BLaER1 treated with 17β-estradiol and CSF1 and Interleukin-3, amounts not matched to agents 10 nM and 100 nM (cell line): ENCODE measurements at regions not wholly inside any gene's neighbourhood (a gene's known extent, or its start where the extent isn't known, plus 50 kb on each side); places are given as distances from the start of the nearest gene placed in this dataset.

Experiments
- H3K27ac ChIP-seq, 11 experiments: shearing (Covaris generic); formaldehyde crosslinking; 2 replicates each; pipeline ENCODE4 v1.8.1; 2022
- H3K27me3 ChIP-seq, 11 experiments: shearing (Covaris generic); formaldehyde crosslinking; 2 replicates each; pipeline ENCODE4 v1.8.1; 2022
- H3K36me3 ChIP-seq, 11 experiments: shearing (Covaris generic); formaldehyde crosslinking; 2 replicates each; pipeline ENCODE4 v1.8.1; 2022
- H3K4me1 ChIP-seq, 10 experiments: shearing (Covaris generic); formaldehyde crosslinking; 2 replicates each; pipeline ENCODE4 v1.8.1; 2022
- H3K4me2 ChIP-seq, 11 experiments: shearing (Covaris generic); formaldehyde crosslinking; 2 replicates each; pipeline ENCODE4 v1.8.1; 2022
- H3K4me3 ChIP-seq, 10 experiments: shearing (Covaris generic); formaldehyde crosslinking; 2 replicates each; pipeline ENCODE4 v1.8.1; 2022
- H3K9ac ChIP-seq, 11 experiments: shearing (Covaris generic); formaldehyde crosslinking; 2 replicates each; pipeline ENCODE4 v1.8.1; 2022
- H3K9me3 ChIP-seq, 11 experiments: shearing (Covaris generic); formaldehyde crosslinking; replicated peaks in 1 of 11; 2 replicates each; pipeline ENCODE4 v1.8.1; 2022
- H4K20me1 ChIP-seq, 11 experiments: shearing (Covaris generic); formaldehyde crosslinking; 2 replicates each; pipeline ENCODE4 v1.8.1; 2022
- Cebpa-rat ChIP-seq, 11 experiments: shearing (Covaris generic); IDR thresholded peaks; 2 replicates each; pipeline ENCODE4 v1.8.1; 2022

- no peak overlapping the region for H3K27ac ChIP-seq
- no peaks in the 10 kb centered on the region for H3K36me3 ChIP-seq
- H3K4me3 ChIP-seq = no peak overlapping the region
- no peaks in the 10 kb centered on the region for H4K20me1 ChIP-seq
- H3K4me2 ChIP-seq = no peak overlapping the region
- no peaks in the 10 kb centered on the region for H3K4me1 ChIP-seq
- TF ChIP-seq Cebpa-rat (IDR thresholded peaks at IDR 0.05) = no peak
- H3K9me3 ChIP-seq = no peaks in the 10 kb centered on the region
- no peak overlapping the region for H3K9ac ChIP-seq
- H3K27me3 ChIP-seq = no peaks in the 10 kb centered on the region
Measured at GRCh38 chr2:163802284-163802683, 66.5 kb upstream of the FIGN start.

GRCh38 chr2:163801486-163801885, 65.7 kb upstream of the FIGN start:
- H3K4me2 ChIP-seq = no peak overlapping the region
- H3K9me3 ChIP-seq = no peaks in the 10 kb centered on the region
- H3K4me3 ChIP-seq = no peak overlapping the region
- TF ChIP-seq Cebpa-rat (IDR thresholded peaks at IDR 0.05) = no peak
- H3K36me3 ChIP-seq = no peaks in the 10 kb centered on the region
- H3K27me3 ChIP-seq = no peaks in the 10 kb centered on the region
- H3K4me1 ChIP-seq = no peaks in the 10 kb centered on the region
- H4K20me1 ChIP-seq = no peaks in the 10 kb centered on the region
- H3K27ac ChIP-seq = no peak overlapping the region
- H3K9ac ChIP-seq = no peak overlapping the region

GRCh38 chr2:163800951-163801381, 65.2 kb upstream of the FIGN start:
- Histone ChIP-seq H3K4me2 (no peak overlapping the region), H3K36me3 (no peaks in the 10 kb centered on the region), H3K27ac (no peak overlapping the region), H3K27me3 (no peaks in the 10 kb centered on the region), H3K4me3 (no peak overlapping the region), H3K4me1 (no peaks in the 10 kb centered on the region), H3K9me3 (no peaks in the 10 kb centered on the region), H4K20me1 (no peaks in the 10 kb centered on the region), H3K9ac (no peak overlapping the region)
- TF ChIP-seq Cebpa-rat (IDR thresholded peaks at IDR 0.05) = no peak

- no peaks in the 10 kb centered on the region for H4K20me1 ChIP-seq
- no peaks in the 10 kb centered on the region for H3K36me3 ChIP-seq
- H3K4me2 ChIP-seq = no peak overlapping the region
- H3K27ac ChIP-seq = no peak overlapping the region
- H3K27me3 ChIP-seq = no peaks in the 10 kb centered on the region
- no peaks in the 10 kb centered on the region for H3K9me3 ChIP-seq
- no peak overlapping the region for H3K9ac ChIP-seq
- no peak for TF ChIP-seq Cebpa-rat (IDR thresholded peaks at IDR 0.05)
- no peaks in the 10 kb centered on the region for H3K4me1 ChIP-seq
- no peak overlapping the region for H3K4me3 ChIP-seq
Measured at GRCh38 chr2:163799807-163800206, 64.0 kb upstream of the FIGN start.

GRCh38 chr2:163794635-163795034, 58.8 kb upstream of the FIGN start:
- H3K27ac ChIP-seq = no peak overlapping the region
- no peaks in the 10 kb centered on the region for H3K27me3 ChIP-seq
- TF ChIP-seq Cebpa-rat (IDR thresholded peaks at IDR 0.05) = no peak
- no peaks in the 10 kb centered on the region for H3K4me1 ChIP-seq
- H3K4me2 ChIP-seq = no peak overlapping the region
- no peak overlapping the region for H3K9ac ChIP-seq
- H3K9me3 ChIP-seq = no peaks in the 10 kb centered on the region
- H3K36me3 ChIP-seq = no peaks in the 10 kb centered on the region
- no peak overlapping the region for H3K4me3 ChIP-seq
- no peaks in the 10 kb centered on the region for H4K20me1 ChIP-seq
